ENCODE measurements at regions not wholly inside any gene's neighbourhood (a gene's known extent, or its start where the extent isn't known, plus 50 kb on each side); places are given as distances from the start of the nearest gene placed in this dataset.

DNA sequence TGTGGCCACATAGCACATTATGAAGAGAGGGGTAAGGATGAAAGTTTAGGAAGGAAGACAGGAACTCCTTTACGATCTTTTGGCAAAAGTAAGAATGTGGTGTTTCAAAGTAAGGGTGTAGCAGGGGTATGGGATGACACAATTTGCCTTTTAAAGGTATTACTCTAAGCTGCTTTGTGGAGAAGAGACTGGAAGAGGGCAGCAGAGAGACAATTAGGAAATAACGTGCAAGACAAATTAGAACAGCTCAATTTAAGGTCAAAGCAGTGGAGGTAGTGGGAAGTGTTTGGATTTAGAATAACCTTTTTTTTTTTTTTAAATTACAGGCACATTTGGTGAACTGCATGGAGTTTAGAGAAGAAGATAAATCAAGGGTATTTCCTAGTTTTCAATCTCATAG is 342.6 kb downstream of the NOVA1 start:
- TF ChIP-seq EZH2 (IDR thresholded peaks at IDR 0.05; ENCODE audit: borderline replicate concordance, low read depth, low read length, poor library complexity, severe bottlenecking): no peak
- TF ChIP-seq, protein P1, sequence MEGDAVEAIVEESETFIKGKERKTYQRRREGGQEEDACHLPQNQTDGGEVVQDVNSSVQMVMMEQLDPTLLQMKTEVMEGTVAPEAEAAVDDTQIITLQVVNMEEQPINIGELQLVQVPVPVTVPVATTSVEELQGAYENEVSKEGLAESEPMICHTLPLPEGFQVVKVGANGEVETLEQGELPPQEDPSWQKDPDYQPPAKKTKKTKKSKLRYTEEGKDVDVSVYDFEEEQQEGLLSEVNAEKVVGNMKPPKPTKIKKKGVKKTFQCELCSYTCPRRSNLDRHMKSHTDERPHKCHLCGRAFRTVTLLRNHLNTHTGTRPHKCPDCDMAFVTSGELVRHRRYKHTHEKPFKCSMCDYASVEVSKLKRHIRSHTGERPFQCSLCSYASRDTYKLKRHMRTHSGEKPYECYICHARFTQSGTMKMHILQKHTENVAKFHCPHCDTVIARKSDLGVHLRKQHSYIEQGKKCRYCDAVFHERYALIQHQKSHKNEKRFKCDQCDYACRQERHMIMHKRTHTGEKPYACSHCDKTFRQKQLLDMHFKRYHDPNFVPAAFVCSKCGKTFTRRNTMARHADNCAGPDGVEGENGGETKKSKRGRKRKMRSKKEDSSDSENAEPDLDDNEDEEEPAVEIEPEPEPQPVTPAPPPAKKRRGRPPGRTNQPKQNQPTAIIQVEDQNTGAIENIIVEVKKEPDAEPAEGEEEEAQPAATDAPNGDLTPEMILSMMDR (conservative IDR thresholded peaks at IDR 0.05; ENCODE audit: low read depth, low read length): peak; percentile 54

Measured in A673 (cell line).